ENCODE measurements at regions not wholly inside any gene's neighbourhood (a gene's known extent, or its start where the extent isn't known, plus 50 kb on each side); places are given as distances from the start of the nearest gene placed in this dataset.

- TF ChIP-seq, protein P1, sequence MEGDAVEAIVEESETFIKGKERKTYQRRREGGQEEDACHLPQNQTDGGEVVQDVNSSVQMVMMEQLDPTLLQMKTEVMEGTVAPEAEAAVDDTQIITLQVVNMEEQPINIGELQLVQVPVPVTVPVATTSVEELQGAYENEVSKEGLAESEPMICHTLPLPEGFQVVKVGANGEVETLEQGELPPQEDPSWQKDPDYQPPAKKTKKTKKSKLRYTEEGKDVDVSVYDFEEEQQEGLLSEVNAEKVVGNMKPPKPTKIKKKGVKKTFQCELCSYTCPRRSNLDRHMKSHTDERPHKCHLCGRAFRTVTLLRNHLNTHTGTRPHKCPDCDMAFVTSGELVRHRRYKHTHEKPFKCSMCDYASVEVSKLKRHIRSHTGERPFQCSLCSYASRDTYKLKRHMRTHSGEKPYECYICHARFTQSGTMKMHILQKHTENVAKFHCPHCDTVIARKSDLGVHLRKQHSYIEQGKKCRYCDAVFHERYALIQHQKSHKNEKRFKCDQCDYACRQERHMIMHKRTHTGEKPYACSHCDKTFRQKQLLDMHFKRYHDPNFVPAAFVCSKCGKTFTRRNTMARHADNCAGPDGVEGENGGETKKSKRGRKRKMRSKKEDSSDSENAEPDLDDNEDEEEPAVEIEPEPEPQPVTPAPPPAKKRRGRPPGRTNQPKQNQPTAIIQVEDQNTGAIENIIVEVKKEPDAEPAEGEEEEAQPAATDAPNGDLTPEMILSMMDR (IDR thresholded peaks at IDR 0.05) = no peak
- no peak for TF ChIP-seq EP300 (IDR thresholded peaks at IDR 0.05)
Measured at GRCh38 chr4:14403132-14403531, 599.1 kb upstream of the CPEB2 start.

All from tibial nerve (tissue), 4 donors.